ENCODE measurements at regions not wholly inside any gene's neighbourhood (a gene's known extent, or its start where the extent isn't known, plus 50 kb on each side); places are given as distances from the start of the nearest gene placed in this dataset.

DNA sequence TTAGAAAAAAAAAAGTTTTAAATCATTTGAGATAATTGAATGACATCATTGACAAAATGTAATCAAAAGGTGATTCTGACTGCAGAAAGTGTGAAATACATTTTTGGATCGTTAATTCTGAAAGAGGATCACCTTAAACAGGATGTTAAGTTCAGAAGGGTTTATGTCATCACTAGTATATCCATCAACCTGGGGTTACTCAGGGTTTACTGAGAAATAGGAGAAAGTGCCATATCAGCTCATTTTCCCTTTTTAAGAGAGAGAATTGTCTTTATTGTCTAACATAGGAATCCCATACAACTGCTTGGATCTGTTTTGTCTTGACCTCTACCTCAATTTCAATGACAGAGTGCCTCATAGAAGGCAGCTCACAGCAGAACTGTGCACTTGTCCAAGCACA is 466.1 kb upstream of the LINC00305 start:
- no peak overlapping the region for H3K27ac ChIP-seq (ENCODE audit: low read depth in 1 of 2, low read length in 1 of 2)
- H3K36me3 ChIP-seq (ENCODE audit: control insufficient read depth in 2 of 2, insufficient read depth in 2 of 2, low read length in 1 of 2), result no peaks in the 10 kb centered on the region
- no peaks in the 10 kb centered on the region for H3K27me3 ChIP-seq (ENCODE audit: control insufficient read depth in 2 of 2, insufficient read depth in 1 of 2, low read length in 1 of 2)
- no peak overlapping the region for H3K4me3 ChIP-seq (ENCODE audit: low read length in 2 of 2)
- DNase-seq (ENCODE audit: low read depth in 6 of 9, low spot score in 9 of 9), result no peak
- WGBS, result 73% methylated on average over 1 of the region's 1 CpG
- H3K9me3 ChIP-seq (ENCODE audit: control insufficient read depth in 2 of 2, insufficient read depth in 1 of 2, low read length in 1 of 2), result no peaks in the 10 kb centered on the region
- H3K4me1 ChIP-seq (ENCODE audit: control insufficient read depth in 2 of 2, insufficient read depth in 2 of 2, low read length in 2 of 2), result no peaks in the 10 kb centered on the region

DNA sequence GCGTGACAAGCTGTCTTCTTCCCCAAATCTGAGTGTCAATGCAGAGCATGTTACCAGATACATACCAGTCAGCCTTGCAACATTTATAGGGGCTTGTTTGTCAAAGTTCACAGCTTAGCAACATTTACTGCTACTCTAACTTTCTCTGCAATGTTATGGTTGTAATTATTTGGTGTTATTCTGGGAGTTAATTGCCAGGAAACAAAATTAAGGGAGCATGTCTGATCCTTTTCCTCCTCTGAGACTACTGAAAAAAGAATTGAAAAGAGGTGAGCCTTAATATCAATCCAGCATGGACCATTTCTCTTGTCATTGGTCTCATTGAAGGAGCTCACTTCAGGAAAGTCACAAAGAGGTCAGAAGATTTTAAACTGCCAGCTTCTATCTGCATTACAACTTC is 465.6 kb upstream of the LINC00305 start:
- Histone ChIP-seq H3K27ac (ENCODE audit: low read depth in 1 of 2, low read length in 1 of 2) (no peak overlapping the region), H3K27me3 (ENCODE audit: control insufficient read depth in 2 of 2, insufficient read depth in 1 of 2, low read length in 1 of 2) (no peaks in the 10 kb centered on the region), H3K36me3 (ENCODE audit: control insufficient read depth in 2 of 2, insufficient read depth in 2 of 2, low read length in 1 of 2) (no peaks in the 10 kb centered on the region), H3K4me1 (ENCODE audit: control insufficient read depth in 2 of 2, insufficient read depth in 2 of 2, low read length in 2 of 2) (no peaks in the 10 kb centered on the region), H3K9me3 (ENCODE audit: control insufficient read depth in 2 of 2, insufficient read depth in 1 of 2, low read length in 1 of 2) (no peaks in the 10 kb centered on the region), H3K4me3 (ENCODE audit: low read length in 2 of 2) (no peak overlapping the region)
- no peak for DNase-seq (ENCODE audit: low read depth in 6 of 9, low spot score in 9 of 9)
- WGBS, result 89% methylated on average over 1 of the region's 1 CpG

DNA sequence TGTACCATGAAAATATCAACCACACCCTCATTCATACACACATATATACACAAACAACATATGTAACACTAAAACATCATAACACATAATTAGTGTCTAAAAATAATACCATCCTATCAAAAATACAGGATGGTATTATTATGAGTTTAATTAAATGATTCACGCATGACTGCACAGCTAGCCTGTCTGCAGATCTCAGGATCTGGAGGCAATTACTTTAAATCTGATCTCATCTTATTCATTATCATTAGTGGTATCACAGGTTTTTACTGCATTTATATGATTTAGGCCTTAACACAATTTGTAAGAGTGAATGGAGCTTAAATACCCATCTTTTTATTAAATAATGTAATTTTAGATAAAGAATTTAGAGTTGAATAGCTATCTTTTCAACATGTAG is 443.4 kb upstream of the LINC00305 start:
- Histone ChIP-seq H3K9me3 (ENCODE audit: control insufficient read depth in 2 of 2, insufficient read depth in 1 of 2, low read length in 1 of 2) (no peaks in the 10 kb centered on the region), H3K27ac (ENCODE audit: low read depth in 1 of 2, low read length in 1 of 2) (no peak overlapping the region), H3K36me3 (ENCODE audit: control insufficient read depth in 2 of 2, insufficient read depth in 2 of 2, low read length in 1 of 2) (no peaks in the 10 kb centered on the region), H3K4me3 (ENCODE audit: low read length in 2 of 2) (no peak overlapping the region), H3K4me1 (ENCODE audit: control insufficient read depth in 2 of 2, insufficient read depth in 2 of 2, low read length in 2 of 2) (no peaks in the 10 kb centered on the region), H3K27me3 (ENCODE audit: control insufficient read depth in 2 of 2, insufficient read depth in 1 of 2, low read length in 1 of 2) (no peaks in the 10 kb centered on the region)
- no peak for DNase-seq (ENCODE audit: low read depth in 6 of 9, low spot score in 9 of 9)
- WGBS, result 100% methylated on average over 1 of the region's 1 CpG

DNA sequence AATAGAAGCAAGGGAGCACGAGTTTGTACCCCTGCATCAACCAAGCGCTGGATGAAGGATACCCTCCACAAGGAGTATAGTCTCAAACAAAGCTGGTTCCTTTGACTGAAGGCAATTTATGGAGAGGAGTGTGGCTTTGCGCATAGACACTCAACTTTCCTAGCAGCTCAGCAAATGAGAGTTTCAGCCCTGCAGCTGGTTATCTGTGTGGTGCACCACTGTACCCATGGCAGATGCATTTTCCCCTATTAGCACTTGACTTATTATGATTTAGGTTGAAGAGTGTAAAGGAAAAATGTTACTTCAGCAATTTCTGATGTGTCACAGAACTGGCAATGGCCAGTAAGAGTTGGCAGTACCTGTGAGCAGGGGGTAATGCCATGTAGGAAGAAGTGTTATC is 440.1 kb upstream of the LINC00305 start:
- Histone ChIP-seq H3K9me3 (ENCODE audit: control insufficient read depth in 2 of 2, insufficient read depth in 1 of 2, low read length in 1 of 2) (no peaks in the 10 kb centered on the region), H3K4me1 (ENCODE audit: control insufficient read depth in 2 of 2, insufficient read depth in 2 of 2, low read length in 2 of 2) (no peaks in the 10 kb centered on the region), H3K4me3 (ENCODE audit: low read length in 2 of 2) (no peak overlapping the region), H3K27me3 (ENCODE audit: control insufficient read depth in 2 of 2, insufficient read depth in 1 of 2, low read length in 1 of 2) (no peaks in the 10 kb centered on the region), H3K27ac (ENCODE audit: low read depth in 1 of 2, low read length in 1 of 2) (no peak overlapping the region), H3K36me3 (ENCODE audit: control insufficient read depth in 2 of 2, insufficient read depth in 2 of 2, low read length in 1 of 2) (no peaks in the 10 kb centered on the region)
- 85% methylated on average over 3 of the region's 3 CpGs for WGBS
- DNase-seq (ENCODE audit: low read depth in 6 of 9, low spot score in 9 of 9), result no peak

DNA sequence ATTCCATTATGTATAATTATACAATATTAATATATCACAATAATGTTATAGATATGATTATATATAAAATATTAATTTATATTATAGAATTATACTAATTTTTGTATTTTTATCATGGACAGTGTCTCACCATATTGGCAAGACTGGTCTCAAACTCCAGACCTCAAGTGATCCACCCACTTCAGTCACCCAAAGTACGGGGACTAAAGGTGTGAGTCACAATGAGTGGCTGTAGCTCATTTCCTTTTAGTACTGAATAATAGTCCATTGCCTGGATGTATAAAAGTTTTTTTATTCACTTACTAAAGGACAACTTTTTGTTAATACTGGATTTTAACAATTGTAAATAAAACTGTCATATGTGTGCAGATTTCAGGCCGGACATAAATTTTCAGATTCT is 417.6 kb upstream of the LINC00305 start:
- H3K27me3 ChIP-seq (ENCODE audit: control insufficient read depth in 2 of 2, insufficient read depth in 1 of 2, low read length in 1 of 2), result no peaks in the 10 kb centered on the region
- WGBS, result 93% methylated on average over 2 of the region's 2 CpGs
- no peak overlapping the region for H3K4me3 ChIP-seq (ENCODE audit: low read length in 2 of 2)
- no peak overlapping the region for H3K27ac ChIP-seq (ENCODE audit: low read depth in 1 of 2, low read length in 1 of 2)
- no peaks in the 10 kb centered on the region for H3K9me3 ChIP-seq (ENCODE audit: control insufficient read depth in 2 of 2, insufficient read depth in 1 of 2, low read length in 1 of 2)
- H3K4me1 ChIP-seq (ENCODE audit: control insufficient read depth in 2 of 2, insufficient read depth in 2 of 2, low read length in 2 of 2), result no peaks in the 10 kb centered on the region
- DNase-seq (ENCODE audit: low read depth in 6 of 9, low spot score in 9 of 9), result no peak
- H3K36me3 ChIP-seq (ENCODE audit: control insufficient read depth in 2 of 2, insufficient read depth in 2 of 2, low read length in 1 of 2), result no peaks in the 10 kb centered on the region

DNA sequence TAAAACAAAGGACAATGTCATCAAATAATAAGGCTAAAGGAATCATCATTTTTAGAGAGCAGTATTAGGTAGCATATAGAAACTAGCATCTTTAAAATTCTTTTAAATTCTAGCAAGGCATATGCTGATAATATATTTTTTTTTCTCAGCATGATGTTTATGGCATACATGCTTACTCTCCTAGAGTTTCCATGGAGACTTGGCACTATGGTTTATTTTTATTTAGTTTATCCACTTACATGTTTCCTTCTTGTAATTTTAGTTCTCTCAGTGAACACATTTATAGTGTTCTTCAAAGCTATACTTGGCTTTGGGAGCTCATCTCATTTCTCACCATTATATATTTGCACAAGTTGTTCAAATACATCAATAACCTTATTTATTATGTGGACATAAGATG is 413.8 kb upstream of the LINC00305 start:
- no peaks in the 10 kb centered on the region for H3K27me3 ChIP-seq (ENCODE audit: control insufficient read depth in 2 of 2, insufficient read depth in 1 of 2, low read length in 1 of 2)
- no peaks in the 10 kb centered on the region for H3K4me1 ChIP-seq (ENCODE audit: control insufficient read depth in 2 of 2, insufficient read depth in 2 of 2, low read length in 2 of 2)

DNA sequence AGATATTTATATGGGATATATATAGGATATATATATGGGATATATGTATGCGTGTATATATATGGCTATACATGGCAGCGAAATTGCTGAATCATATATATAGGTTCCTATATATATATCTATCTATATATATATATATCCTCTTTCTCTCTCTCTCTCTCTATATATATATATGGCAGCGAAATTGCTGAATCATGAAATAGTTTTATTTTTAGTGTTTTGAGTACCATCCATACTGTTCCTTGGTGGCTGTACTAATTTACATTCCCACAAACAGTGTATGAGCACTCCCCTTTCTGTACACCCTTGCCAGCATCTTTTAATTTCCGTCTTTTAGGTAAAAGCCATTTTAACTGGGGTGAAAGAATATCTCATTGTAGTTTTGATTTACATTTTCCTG is 397.6 kb upstream of the LINC00305 start:
- Histone ChIP-seq H3K27ac (ENCODE audit: low read depth in 1 of 2, low read length in 1 of 2) (no peak overlapping the region), H3K9me3 (ENCODE audit: control insufficient read depth in 2 of 2, insufficient read depth in 1 of 2, low read length in 1 of 2) (no peaks in the 10 kb centered on the region), H3K27me3 (ENCODE audit: control insufficient read depth in 2 of 2, insufficient read depth in 1 of 2, low read length in 1 of 2) (no peaks in the 10 kb centered on the region), H3K4me3 (ENCODE audit: low read length in 2 of 2) (no peak overlapping the region), H3K4me1 (ENCODE audit: control insufficient read depth in 2 of 2, insufficient read depth in 2 of 2, low read length in 2 of 2) (no peaks in the 10 kb centered on the region), H3K36me3 (ENCODE audit: control insufficient read depth in 2 of 2, insufficient read depth in 2 of 2, low read length in 1 of 2) (no peaks in the 10 kb centered on the region)
- 96% methylated on average over 4 of the region's 4 CpGs for WGBS
- no peak for DNase-seq (ENCODE audit: low read depth in 6 of 9, low spot score in 9 of 9)

More for the DNA sequence above, 413.8 kb upstream of the LINC00305 start:
- H3K27ac ChIP-seq (ENCODE audit: low read depth in 1 of 2, low read length in 1 of 2), result no peak overlapping the region
- DNase-seq (ENCODE audit: low read depth in 6 of 9, low spot score in 9 of 9), result no peak
- no peak overlapping the region for H3K4me3 ChIP-seq (ENCODE audit: low read length in 2 of 2)
- no peaks in the 10 kb centered on the region for H3K36me3 ChIP-seq (ENCODE audit: control insufficient read depth in 2 of 2, insufficient read depth in 2 of 2, low read length in 1 of 2)
- H3K9me3 ChIP-seq (ENCODE audit: control insufficient read depth in 2 of 2, insufficient read depth in 1 of 2, low read length in 1 of 2), result no peaks in the 10 kb centered on the region

DNA sequence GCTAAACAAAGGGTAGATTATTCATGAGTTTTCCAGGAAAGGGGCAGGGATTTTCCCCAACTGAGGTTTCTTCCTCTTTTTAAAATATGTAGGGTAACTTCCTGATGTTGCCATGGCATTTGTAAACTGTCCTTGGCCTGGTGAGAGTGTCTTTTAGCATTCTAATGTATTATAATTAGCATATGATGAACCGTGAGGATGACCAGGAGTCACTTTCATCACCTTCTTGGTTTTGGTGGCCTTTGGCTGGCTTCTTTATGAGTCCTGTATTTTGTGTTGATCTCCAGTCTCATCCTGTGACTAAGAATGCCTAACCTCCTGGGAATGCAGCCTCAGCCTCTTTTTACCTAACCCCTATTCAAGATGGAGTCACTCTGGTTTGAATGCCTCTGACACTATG is 391.0 kb upstream of the LINC00305 start:
- Histone ChIP-seq H3K9me3 (ENCODE audit: control insufficient read depth in 2 of 2, insufficient read depth in 1 of 2, low read length in 1 of 2) (no peaks in the 10 kb centered on the region), H3K27ac (ENCODE audit: low read depth in 1 of 2, low read length in 1 of 2) (no peak overlapping the region), H3K27me3 (ENCODE audit: control insufficient read depth in 2 of 2, insufficient read depth in 1 of 2, low read length in 1 of 2) (no peaks in the 10 kb centered on the region), H3K4me3 (ENCODE audit: low read length in 2 of 2) (no peak overlapping the region), H3K4me1 (ENCODE audit: control insufficient read depth in 2 of 2, insufficient read depth in 2 of 2, low read length in 2 of 2) (no peaks in the 10 kb centered on the region), H3K36me3 (ENCODE audit: control insufficient read depth in 2 of 2, insufficient read depth in 2 of 2, low read length in 1 of 2) (no peaks in the 10 kb centered on the region)
- WGBS, result 96% methylated on average over 1 of the region's 1 CpG
- no peak for DNase-seq (ENCODE audit: low read depth in 6 of 9, low spot score in 9 of 9)

DNA sequence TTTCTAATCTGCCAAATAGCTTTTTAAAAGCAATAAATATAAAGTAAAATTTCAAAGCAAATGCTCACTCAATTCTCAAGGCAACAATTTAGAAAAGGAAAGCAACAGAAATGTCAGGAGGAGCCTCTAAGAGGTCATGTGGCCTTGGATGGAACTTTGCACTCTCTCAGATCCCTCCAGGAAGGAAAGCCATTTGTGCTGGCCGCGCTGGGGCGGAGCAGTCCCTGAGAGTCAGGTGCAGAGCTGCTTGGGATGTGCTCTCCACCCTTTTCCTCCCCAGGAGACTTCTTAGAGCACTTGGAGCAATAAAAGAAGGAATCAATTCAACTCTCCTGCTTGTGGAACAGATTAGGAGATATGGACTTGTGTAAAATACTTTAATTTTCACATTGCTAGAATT is 379.8 kb upstream of the LINC00305 start:
- Histone ChIP-seq H3K4me1 (ENCODE audit: control insufficient read depth in 2 of 2, insufficient read depth in 2 of 2, low read length in 2 of 2) (no peaks in the 10 kb centered on the region), H3K4me3 (ENCODE audit: low read length in 2 of 2) (no peak overlapping the region), H3K27me3 (ENCODE audit: control insufficient read depth in 2 of 2, insufficient read depth in 1 of 2, low read length in 1 of 2) (no peaks in the 10 kb centered on the region), H3K36me3 (ENCODE audit: control insufficient read depth in 2 of 2, insufficient read depth in 2 of 2, low read length in 1 of 2) (no peaks in the 10 kb centered on the region), H3K27ac (ENCODE audit: low read depth in 1 of 2, low read length in 1 of 2) (no peak overlapping the region), H3K9me3 (ENCODE audit: control insufficient read depth in 2 of 2, insufficient read depth in 1 of 2, low read length in 1 of 2) (peaks cover 0 to 5% of the 10 kb centered on the region in 2 donors)
- WGBS, result 96% methylated on average over 3 of the region's 3 CpGs
- DNase-seq (ENCODE audit: low read depth in 6 of 9, low spot score in 9 of 9), result no peak

DNA sequence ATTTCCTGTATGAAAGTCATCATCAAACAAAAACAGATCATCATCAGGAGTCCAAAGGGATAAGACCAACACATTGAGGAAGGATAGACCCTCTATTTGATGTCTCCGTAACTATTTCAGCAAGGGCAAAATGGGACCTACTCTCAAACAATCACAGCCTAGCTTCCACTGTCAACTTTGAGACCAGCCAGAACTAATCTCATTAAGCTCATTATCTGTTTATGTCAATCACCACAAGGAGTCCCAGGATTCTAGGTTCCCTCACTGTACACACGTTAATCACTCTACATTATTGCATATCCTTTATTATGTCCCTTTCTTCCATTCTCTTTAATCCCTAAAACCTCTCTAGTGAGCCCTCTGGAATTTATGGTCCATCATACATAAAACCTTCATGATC is 370.3 kb upstream of the LINC00305 start:
- Histone ChIP-seq H3K4me1 (ENCODE audit: control insufficient read depth in 2 of 2, insufficient read depth in 2 of 2, low read length in 2 of 2) (no peaks in the 10 kb centered on the region), H3K27ac (ENCODE audit: low read depth in 1 of 2, low read length in 1 of 2) (no peak overlapping the region), H3K27me3 (ENCODE audit: control insufficient read depth in 2 of 2, insufficient read depth in 1 of 2, low read length in 1 of 2) (no peaks in the 10 kb centered on the region), H3K36me3 (ENCODE audit: control insufficient read depth in 2 of 2, insufficient read depth in 2 of 2, low read length in 1 of 2) (no peaks in the 10 kb centered on the region), H3K9me3 (ENCODE audit: control insufficient read depth in 2 of 2, insufficient read depth in 1 of 2, low read length in 1 of 2) (no peaks in the 10 kb centered on the region), H3K4me3 (ENCODE audit: low read length in 2 of 2) (no peak overlapping the region)
- DNase-seq (ENCODE audit: low read depth in 6 of 9, low spot score in 9 of 9), result no peak
- 91% methylated on average over 2 of the region's 2 CpGs for WGBS
